Fibroblast of skin of left quadriceps (primary cell): ENCODE measurements at regions not wholly inside any gene's neighbourhood (a gene's known extent, or its start where the extent isn't known, plus 50 kb on each side); places are given as distances from the start of the nearest gene placed in this dataset.

ENCODE experiments used
- DNase-seq, 2 experiments: peaks; one replicate each; pipeline ENCODE4 v3.0.0-alpha.2; 2013; ENCODE audit warnings: low read depth in 2 of 2

- no peak for DNase-seq
Measured at GRCh38 chr2:168375195-168375798, 80.8 kb upstream of the CERS6 start.

GRCh38 chr2:168378960-168379669, 77.0 kb upstream of the CERS6 start:
- no peak for DNase-seq

- no peak for DNase-seq
Measured at GRCh38 chr2:168380500-168380899, 75.6 kb upstream of the CERS6 start.

- no peak for DNase-seq
Measured at GRCh38 chr2:168392024-168392423, 64.0 kb upstream of the CERS6 start.

GRCh38 chr2:168392797-168393196, 63.3 kb upstream of the CERS6 start:
- no peak for DNase-seq

GRCh38 chr2:168394262-168394661, 61.8 kb upstream of the CERS6 start:
- no peak for DNase-seq

GRCh38 chr2:168396131-168396530, 59.9 kb upstream of the CERS6 start:
- no peak for DNase-seq

GRCh38 chr2:168397629-168398028, 58.4 kb upstream of the CERS6 start:
- no peak for DNase-seq

GRCh38 chr2:168401048-168401556, 55.0 kb upstream of the CERS6 start:
- DNase-seq, result no peak

GRCh38 chr2:168401771-168402170, 54.3 kb upstream of the CERS6 start:
- DNase-seq, result no peak

GRCh38 chr2:168402531-168402930, 53.5 kb upstream of the CERS6 start:
- DNase-seq, result no peak

- no peak for DNase-seq
Measured at GRCh38 chr2:168403736-168404135, 52.3 kb upstream of the CERS6 start.

- no peak for DNase-seq
Measured at GRCh38 chr2:168404764-168405163, 51.3 kb upstream of the CERS6 start.
